ENCODE measurements at regions not wholly inside any gene's neighbourhood (a gene's known extent, or its start where the extent isn't known, plus 50 kb on each side); places are given as distances from the start of the nearest gene placed in this dataset.

- Histone ChIP-seq H3K4me1 (ENCODE audit: control insufficient read depth in 2 of 2, insufficient read depth in 2 of 2, low read length in 2 of 2) (peaks cover 4 to 6% of the 10 kb centered on the region in 2 donors), H3K27me3 (replicated peaks in 1 of 4; ENCODE audit: control extremely low read depth in 1 of 4, control insufficient read depth in 3 of 4, insufficient read depth in 4 of 4, low read length in 3 of 4) (no peaks in the 10 kb centered on the region), H3K27ac (ENCODE audit: low read length in 2 of 2) (no peak overlapping the region), H3K9ac (ENCODE audit: low read length) (no peak overlapping the region), H3K4me2 (replicated peaks; ENCODE audit: low read depth, low read length, poor library complexity, severe bottlenecking) (no peak overlapping the region), H3K9me3 (ENCODE audit: control extremely low read depth in 1 of 3, control insufficient read depth in 2 of 3, insufficient read depth in 1 of 3, low read length in 2 of 3) (no peaks in the 10 kb centered on the region), H4K20me1 (ENCODE audit: control insufficient read depth, insufficient read depth, low read length, poor library complexity, severe bottlenecking) (no peaks in the 10 kb centered on the region), H3K36me3 (replicated peaks in 1 of 2; ENCODE audit: control extremely low read depth in 1 of 2, control insufficient read depth in 1 of 2, extremely low read depth in 1 of 2, insufficient read depth in 2 of 2, low read length in 1 of 2) (no peaks in the 10 kb centered on the region), H3K79me2 (ENCODE audit: control insufficient read depth, insufficient read depth, low read length) (no peaks in the 10 kb centered on the region), H2AFZ (ENCODE audit: insufficient read depth, low read depth, low read length, poor library complexity, severe bottlenecking) (no peak overlapping the region), H3K4me3 (ENCODE audit: control extremely low read depth in 1 of 5, extremely low read depth in 1 of 5, insufficient read depth in 1 of 5, low read depth in 2 of 5, low read length in 4 of 5) (no peak overlapping the region)
- intact Hi-C loops (cut with micrococcal nuclease), result no loop called here
- ChIA-PET POLR2A (interaction anchor here (1.5 kb wide), 1 partner anchor 524 kb away, joined by 4 read pairs; the partner anchor contains the start of gene TRIM13), CTCF (no interaction called here)
- DNase-seq (no peak), ATAC-seq (ENCODE audit: low read depth) (no peak)
- Mint-ChIP-seq H3K4me3 (no peak overlapping the region), H3K4me1 (peaks cover 9% of the 10 kb centered on the region), H3K27ac (no peak overlapping the region), H3K9me3 (ENCODE audit: insufficient read depth) (no peaks in the 10 kb centered on the region), H3K27me3 (no peaks in the 10 kb centered on the region)
- no peak for TF ChIP-seq EZH2 (IDR thresholded peaks at IDR 0.05; ENCODE audit: borderline replicate concordance, insufficient read depth, low read depth, low read length, poor library complexity, severe bottlenecking)
- TF ChIP-seq, protein P1, sequence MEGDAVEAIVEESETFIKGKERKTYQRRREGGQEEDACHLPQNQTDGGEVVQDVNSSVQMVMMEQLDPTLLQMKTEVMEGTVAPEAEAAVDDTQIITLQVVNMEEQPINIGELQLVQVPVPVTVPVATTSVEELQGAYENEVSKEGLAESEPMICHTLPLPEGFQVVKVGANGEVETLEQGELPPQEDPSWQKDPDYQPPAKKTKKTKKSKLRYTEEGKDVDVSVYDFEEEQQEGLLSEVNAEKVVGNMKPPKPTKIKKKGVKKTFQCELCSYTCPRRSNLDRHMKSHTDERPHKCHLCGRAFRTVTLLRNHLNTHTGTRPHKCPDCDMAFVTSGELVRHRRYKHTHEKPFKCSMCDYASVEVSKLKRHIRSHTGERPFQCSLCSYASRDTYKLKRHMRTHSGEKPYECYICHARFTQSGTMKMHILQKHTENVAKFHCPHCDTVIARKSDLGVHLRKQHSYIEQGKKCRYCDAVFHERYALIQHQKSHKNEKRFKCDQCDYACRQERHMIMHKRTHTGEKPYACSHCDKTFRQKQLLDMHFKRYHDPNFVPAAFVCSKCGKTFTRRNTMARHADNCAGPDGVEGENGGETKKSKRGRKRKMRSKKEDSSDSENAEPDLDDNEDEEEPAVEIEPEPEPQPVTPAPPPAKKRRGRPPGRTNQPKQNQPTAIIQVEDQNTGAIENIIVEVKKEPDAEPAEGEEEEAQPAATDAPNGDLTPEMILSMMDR (IDR thresholded peaks at IDR 0.05), result no peak
- 100% methylated on average over 1 of the region's 4 CpGs for WGBS (ENCODE audit: insufficient coverage)
Measured at GRCh38 chr13:50521006-50521830, 322.3 kb downstream of the DLEU7 start.

DNA sequence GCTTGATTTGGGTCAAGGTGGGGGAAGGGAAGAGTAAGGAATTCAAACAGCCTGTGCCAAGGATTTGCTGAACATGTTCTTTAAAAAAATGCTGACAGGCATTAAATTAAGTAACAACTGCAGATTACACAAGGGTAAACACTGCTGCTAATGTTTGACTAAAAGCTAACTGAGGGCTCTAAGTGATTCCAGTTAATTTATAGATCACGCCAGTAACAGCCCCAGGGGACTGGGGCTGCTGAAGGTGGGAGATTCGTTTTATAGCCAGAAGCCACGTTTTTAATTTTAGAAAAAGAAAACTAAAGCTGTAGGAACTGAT lies 321.7 kb downstream of the DLEU7 start:
- Histone ChIP-seq H3K4me3 (ENCODE audit: control extremely low read depth in 1 of 5, extremely low read depth in 1 of 5, insufficient read depth in 1 of 5, low read depth in 2 of 5, low read length in 4 of 5) (no peak overlapping the region), H2AFZ (ENCODE audit: insufficient read depth, low read depth, low read length, poor library complexity, severe bottlenecking) (no peak overlapping the region), H3K27ac (ENCODE audit: low read length in 2 of 2) (no peak overlapping the region), H3K4me2 (replicated peaks; ENCODE audit: low read depth, low read length, poor library complexity, severe bottlenecking) (no peak overlapping the region), H3K9me3 (ENCODE audit: control extremely low read depth in 1 of 3, control insufficient read depth in 2 of 3, insufficient read depth in 1 of 3, low read length in 2 of 3) (no peaks in the 10 kb centered on the region), H3K27me3 (replicated peaks in 1 of 4; ENCODE audit: control extremely low read depth in 1 of 4, control insufficient read depth in 3 of 4, insufficient read depth in 4 of 4, low read length in 3 of 4) (no peaks in the 10 kb centered on the region), H3K79me2 (ENCODE audit: control insufficient read depth, insufficient read depth, low read length) (no peaks in the 10 kb centered on the region), H3K9ac (ENCODE audit: low read length) (no peak overlapping the region), H4K20me1 (ENCODE audit: control insufficient read depth, insufficient read depth, low read length, poor library complexity, severe bottlenecking) (no peaks in the 10 kb centered on the region), H3K4me1 (ENCODE audit: control insufficient read depth in 2 of 2, insufficient read depth in 2 of 2, low read length in 2 of 2) (peaks cover 9 to 11% of the 10 kb centered on the region in 2 donors), H3K36me3 (replicated peaks in 1 of 2; ENCODE audit: control extremely low read depth in 1 of 2, control insufficient read depth in 1 of 2, extremely low read depth in 1 of 2, insufficient read depth in 2 of 2, low read length in 1 of 2) (no peaks in the 10 kb centered on the region)
- Mint-ChIP-seq H3K4me1 (peaks cover 15% of the 10 kb centered on the region), H3K27me3 (no peaks in the 10 kb centered on the region), H3K27ac (no peak overlapping the region), H3K4me3 (no peak overlapping the region), H3K9me3 (ENCODE audit: insufficient read depth) (no peaks in the 10 kb centered on the region)
- intact Hi-C loops (cut with micrococcal nuclease), result no loop called here
- ChIA-PET POLR2A (interaction anchor here (1.5 kb wide), 1 partner anchor 525 kb away, joined by 4 read pairs; the partner anchor contains the start of gene TRIM13), CTCF (no interaction called here)
- DNase-seq (no peak), ATAC-seq (ENCODE audit: low read depth) (no peak)
- TF ChIP-seq, protein P1 (IDR thresholded peaks at IDR 0.05), result no peak
- TF ChIP-seq EZH2 (IDR thresholded peaks at IDR 0.05; ENCODE audit: borderline replicate concordance, insufficient read depth, low read depth, low read length, poor library complexity, severe bottlenecking), result no peak
- 25% methylated on average over 3 of the region's 3 CpGs for WGBS (ENCODE audit: insufficient coverage)
